Endothelial cell of umbilical vein (primary cell): ENCODE measurements at regions not wholly inside any gene's neighbourhood (a gene's known extent, or its start where the extent isn't known, plus 50 kb on each side); places are given as distances from the start of the nearest gene placed in this dataset.

Experiments
- EZH2 ChIP-seq: IDR thresholded peaks from 2 replicates; pipeline ENCODE4 v1.6.1; 2012; ENCODE audit warnings: borderline replicate concordance, low read depth, mild to moderate bottlenecking, moderate library complexity, low read length, inconsistent platforms; ENCODE audit not compliant: severe bottlenecking
- TF ChIP-seq, protein P1 (sequence below), 2 donors: IDR thresholded peaks; 1 replicate in 1 of 2; 2 replicates in 1 of 2; pipeline ENCODE4 v1.5.1; 2011; ENCODE audit warnings: low read length in 2 of 2, mild to moderate bottlenecking in 2 of 2, moderate library complexity in 2 of 2, control low read depth in 1 of 2, inconsistent platforms in 1 of 2, low read depth in 1 of 2; ENCODE audit not compliant: insufficient read depth in 1 of 2; ENCODE audit errors: extremely low read depth in 1 of 2
- TF ChIP-seq, protein P2 (sequence below): IDR thresholded peaks from 2 replicates; pipeline ENCODE4 v1.6.1; 2011; ENCODE audit not compliant: insufficient read depth, insufficient read length

DNA sequence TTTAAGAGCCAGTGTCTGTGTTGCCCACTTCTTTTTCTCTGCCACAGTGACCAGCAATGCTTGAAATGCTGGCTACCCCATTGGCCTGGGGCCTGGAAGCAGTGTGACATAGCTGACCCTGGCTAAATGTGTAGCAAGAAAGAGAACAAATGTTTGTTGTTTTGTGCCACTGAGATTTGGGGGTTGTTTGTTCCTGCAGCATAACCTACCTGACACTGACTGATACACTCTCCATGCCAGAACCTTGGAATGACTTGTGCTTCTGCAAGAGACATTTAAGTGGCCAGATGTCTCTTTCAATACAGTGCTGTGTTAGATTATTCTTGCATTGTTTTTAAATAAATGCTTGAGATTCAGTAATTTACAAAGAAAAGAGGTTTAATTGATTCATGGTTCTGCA, 411.5 kb downstream of the TYW1 start:
- TF ChIP-seq, protein P1, sequence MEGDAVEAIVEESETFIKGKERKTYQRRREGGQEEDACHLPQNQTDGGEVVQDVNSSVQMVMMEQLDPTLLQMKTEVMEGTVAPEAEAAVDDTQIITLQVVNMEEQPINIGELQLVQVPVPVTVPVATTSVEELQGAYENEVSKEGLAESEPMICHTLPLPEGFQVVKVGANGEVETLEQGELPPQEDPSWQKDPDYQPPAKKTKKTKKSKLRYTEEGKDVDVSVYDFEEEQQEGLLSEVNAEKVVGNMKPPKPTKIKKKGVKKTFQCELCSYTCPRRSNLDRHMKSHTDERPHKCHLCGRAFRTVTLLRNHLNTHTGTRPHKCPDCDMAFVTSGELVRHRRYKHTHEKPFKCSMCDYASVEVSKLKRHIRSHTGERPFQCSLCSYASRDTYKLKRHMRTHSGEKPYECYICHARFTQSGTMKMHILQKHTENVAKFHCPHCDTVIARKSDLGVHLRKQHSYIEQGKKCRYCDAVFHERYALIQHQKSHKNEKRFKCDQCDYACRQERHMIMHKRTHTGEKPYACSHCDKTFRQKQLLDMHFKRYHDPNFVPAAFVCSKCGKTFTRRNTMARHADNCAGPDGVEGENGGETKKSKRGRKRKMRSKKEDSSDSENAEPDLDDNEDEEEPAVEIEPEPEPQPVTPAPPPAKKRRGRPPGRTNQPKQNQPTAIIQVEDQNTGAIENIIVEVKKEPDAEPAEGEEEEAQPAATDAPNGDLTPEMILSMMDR (IDR thresholded peaks at IDR 0.05; ENCODE audit: extremely low read depth in 1 of 2, insufficient read depth in 1 of 2, low read depth in 1 of 2, low read length in 2 of 2) = no peak
- TF ChIP-seq EZH2 = no peak
- TF ChIP-seq, protein P2, sequence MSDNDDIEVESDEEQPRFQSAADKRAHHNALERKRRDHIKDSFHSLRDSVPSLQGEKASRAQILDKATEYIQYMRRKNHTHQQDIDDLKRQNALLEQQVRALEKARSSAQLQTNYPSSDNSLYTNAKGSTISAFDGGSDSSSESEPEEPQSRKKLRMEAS = no peak
